ENCODE measurements at regions not wholly inside any gene's neighbourhood (a gene's known extent, or its start where the extent isn't known, plus 50 kb on each side); places are given as distances from the start of the nearest gene placed in this dataset.

GRCh38 chr2:236823963-236824362 lies 254.3 kb downstream of the ACKR3 start:
- Histone ChIP-seq H2BK15ac (replicated peaks; ENCODE audit: low read depth) (no peak overlapping the region), H3K4me3 (ENCODE audit: low read length) (no peak overlapping the region), H3K4ac (ENCODE audit: low read depth, low read length) (no peak overlapping the region), H3K56ac (ENCODE audit: low read length) (peak overlapping the region; percentile 54), H2BK5ac (ENCODE audit: low read length) (no peak overlapping the region), H3K27ac (ENCODE audit: low read depth, low read length) (no peak overlapping the region), H3K9ac (ENCODE audit: low read length) (no peak overlapping the region), H3K79me2 (ENCODE audit: control insufficient read depth, insufficient read depth, low read length) (no peaks in the 10 kb centered on the region), H4K8ac (ENCODE audit: low read depth, low read length) (no peak overlapping the region), H3K79me1 (ENCODE audit: low read length) (no peaks in the 10 kb centered on the region), H2AK5ac (ENCODE audit: low read length) (no peak overlapping the region), H2BK120ac (ENCODE audit: low read depth, low read length) (no peak overlapping the region), H3K27me3 (ENCODE audit: insufficient read depth, low read length, poor library complexity) (no peaks in the 10 kb centered on the region), H3K4me2 (ENCODE audit: low read length) (no peak overlapping the region), H3K4me1 (ENCODE audit: control insufficient read depth, low read depth, low read length) (peaks cover 10% of the 10 kb centered on the region), H3K23ac (ENCODE audit: low read length) (no peak overlapping the region), H3K18ac (ENCODE audit: low read length) (no peak overlapping the region), H4K5ac (ENCODE audit: low read length) (no peak overlapping the region), H3K36me3 (ENCODE audit: control insufficient read depth, insufficient read depth, low read length) (no peaks in the 10 kb centered on the region)
- WGBS (ENCODE audit: extremely low coverage, insufficient coverage, low lambda C conversion rate): no CpG with 5 or more reads among the region's 4 CpGs
- DNase-seq: peak; percentile 42

- H3K36me3 ChIP-seq (ENCODE audit: control insufficient read depth, insufficient read depth, low read length): no peaks in the 10 kb centered on the region
- no peak overlapping the region for H3K27ac ChIP-seq (ENCODE audit: low read depth, low read length)
- no peak overlapping the region for H4K8ac ChIP-seq (ENCODE audit: low read depth, low read length)
- no peaks in the 10 kb centered on the region for H3K79me1 ChIP-seq (ENCODE audit: low read length)
- no peak overlapping the region for H4K5ac ChIP-seq (ENCODE audit: low read length)
- H3K23ac ChIP-seq (ENCODE audit: low read length): no peak overlapping the region
- H2AK5ac ChIP-seq (ENCODE audit: low read length): peak overlapping the region; percentile 77
- no peak overlapping the region for H2BK120ac ChIP-seq (ENCODE audit: low read depth, low read length)
- H3K79me2 ChIP-seq (ENCODE audit: control insufficient read depth, insufficient read depth, low read length): no peaks in the 10 kb centered on the region
- no peak overlapping the region for H3K18ac ChIP-seq (ENCODE audit: low read length)
- H3K27me3 ChIP-seq (ENCODE audit: insufficient read depth, low read length, poor library complexity): no peaks in the 10 kb centered on the region
- H3K56ac ChIP-seq (ENCODE audit: low read length): peak overlapping the region; percentile 69
- no CpG with 5 or more reads among the region's 3 CpGs for WGBS (ENCODE audit: extremely low coverage, insufficient coverage, low lambda C conversion rate)
- H3K4me2 ChIP-seq (ENCODE audit: low read length): no peak overlapping the region
- H3K9ac ChIP-seq (ENCODE audit: low read length): no peak overlapping the region
- peaks cover 10% of the 10 kb centered on the region for H3K4me1 ChIP-seq (ENCODE audit: control insufficient read depth, low read depth, low read length)
- no peak overlapping the region for H3K4ac ChIP-seq (ENCODE audit: low read depth, low read length)
- no peak for DNase-seq
- no peak overlapping the region for H2BK15ac ChIP-seq (replicated peaks; ENCODE audit: low read depth)
- no peak overlapping the region for H3K4me3 ChIP-seq (ENCODE audit: low read length)
- H2BK5ac ChIP-seq (ENCODE audit: low read length): no peak overlapping the region
Observed at GRCh38 chr2:236824836-236825235, 255.2 kb downstream of the ACKR3 start.

- Histone ChIP-seq H3K4me3 (ENCODE audit: low read length) (no peak overlapping the region), H3K4me2 (ENCODE audit: low read length) (no peak overlapping the region), H2BK15ac (replicated peaks; ENCODE audit: low read depth) (no peak overlapping the region), H3K79me2 (ENCODE audit: control insufficient read depth, insufficient read depth, low read length) (no peaks in the 10 kb centered on the region), H3K27me3 (ENCODE audit: insufficient read depth, low read length, poor library complexity) (no peaks in the 10 kb centered on the region), H3K18ac (ENCODE audit: low read length) (peak overlapping the region; percentile 69), H3K4me1 (ENCODE audit: control insufficient read depth, low read depth, low read length) (peaks cover 10% of the 10 kb centered on the region), H4K5ac (ENCODE audit: low read length) (no peak overlapping the region), H3K9ac (ENCODE audit: low read length) (no peak overlapping the region), H3K79me1 (ENCODE audit: low read length) (no peaks in the 10 kb centered on the region), H3K27ac (ENCODE audit: low read depth, low read length) (no peak overlapping the region), H2BK5ac (ENCODE audit: low read length) (peak overlapping the region; percentile 73), H3K36me3 (ENCODE audit: control insufficient read depth, insufficient read depth, low read length) (no peaks in the 10 kb centered on the region), H4K8ac (ENCODE audit: low read depth, low read length) (no peak overlapping the region), H2BK120ac (ENCODE audit: low read depth, low read length) (no peak overlapping the region), H3K56ac (ENCODE audit: low read length) (peak overlapping the region; percentile 56), H3K4ac (ENCODE audit: low read depth, low read length) (no peak overlapping the region), H2AK5ac (ENCODE audit: low read length) (peak overlapping the region; percentile 82), H3K23ac (ENCODE audit: low read length) (no peak overlapping the region)
- WGBS (ENCODE audit: extremely low coverage, insufficient coverage, low lambda C conversion rate): no CpG with 5 or more reads among the region's 6 CpGs
- no peak for DNase-seq
Observed at GRCh38 chr2:236825989-236826510, 256.4 kb downstream of the ACKR3 start.

- Histone ChIP-seq H2AK5ac (ENCODE audit: low read length) (no peak overlapping the region), H3K23ac (ENCODE audit: low read length) (no peak overlapping the region), H3K18ac (ENCODE audit: low read length) (peak overlapping the region; percentile 25), H3K4ac (ENCODE audit: low read depth, low read length) (no peak overlapping the region), H3K56ac (ENCODE audit: low read length) (no peak overlapping the region), H3K27me3 (ENCODE audit: insufficient read depth, low read length, poor library complexity) (no peaks in the 10 kb centered on the region), H3K79me1 (ENCODE audit: low read length) (no peaks in the 10 kb centered on the region), H4K5ac (ENCODE audit: low read length) (no peak overlapping the region), H3K9ac (ENCODE audit: low read length) (no peak overlapping the region), H3K4me2 (ENCODE audit: low read length) (no peak overlapping the region), H2BK15ac (replicated peaks; ENCODE audit: low read depth) (no peak overlapping the region), H3K4me1 (ENCODE audit: control insufficient read depth, low read depth, low read length) (peaks cover 10% of the 10 kb centered on the region), H4K8ac (ENCODE audit: low read depth, low read length) (no peak overlapping the region), H3K4me3 (ENCODE audit: low read length) (no peak overlapping the region), H3K27ac (ENCODE audit: low read depth, low read length) (no peak overlapping the region), H2BK120ac (ENCODE audit: low read depth, low read length) (peak overlapping the region; percentile 30), H3K36me3 (ENCODE audit: control insufficient read depth, insufficient read depth, low read length) (no peaks in the 10 kb centered on the region), H3K79me2 (ENCODE audit: control insufficient read depth, insufficient read depth, low read length) (no peaks in the 10 kb centered on the region), H2BK5ac (ENCODE audit: low read length) (no peak overlapping the region)
- no peak for DNase-seq
- WGBS (ENCODE audit: extremely low coverage, insufficient coverage, low lambda C conversion rate): no CpG with 5 or more reads among the region's 6 CpGs
Observed at GRCh38 chr2:236826606-236827156, 257.1 kb downstream of the ACKR3 start.

GRCh38 chr2:236827997-236828396 lies 257.7 kb upstream of the COPS8 start:
- H3K27me3 ChIP-seq (ENCODE audit: insufficient read depth, low read length, poor library complexity): no peaks in the 10 kb centered on the region
- H3K4me3 ChIP-seq (ENCODE audit: low read length): no peak overlapping the region
- no peak overlapping the region for H2AK5ac ChIP-seq (ENCODE audit: low read length)
- H3K79me1 ChIP-seq (ENCODE audit: low read length): no peaks in the 10 kb centered on the region
- no peaks in the 10 kb centered on the region for H3K79me2 ChIP-seq (ENCODE audit: control insufficient read depth, insufficient read depth, low read length)
- no peak overlapping the region for H2BK120ac ChIP-seq (ENCODE audit: low read depth, low read length)
- no peaks in the 10 kb centered on the region for H3K36me3 ChIP-seq (ENCODE audit: control insufficient read depth, insufficient read depth, low read length)
- no peak overlapping the region for H2BK15ac ChIP-seq (replicated peaks; ENCODE audit: low read depth)
- no peak overlapping the region for H3K27ac ChIP-seq (ENCODE audit: low read depth, low read length)
- H4K5ac ChIP-seq (ENCODE audit: low read length): no peak overlapping the region
- no peak overlapping the region for H3K18ac ChIP-seq (ENCODE audit: low read length)
- no peak overlapping the region for H3K56ac ChIP-seq (ENCODE audit: low read length)
- H3K4me1 ChIP-seq (ENCODE audit: control insufficient read depth, low read depth, low read length): peaks cover 10% of the 10 kb centered on the region
- no peak overlapping the region for H3K4ac ChIP-seq (ENCODE audit: low read depth, low read length)
- H3K4me2 ChIP-seq (ENCODE audit: low read length): no peak overlapping the region
- H3K9ac ChIP-seq (ENCODE audit: low read length): no peak overlapping the region
- peak; percentile 78 for DNase-seq
- H3K23ac ChIP-seq (ENCODE audit: low read length): no peak overlapping the region
- H2BK5ac ChIP-seq (ENCODE audit: low read length): peak overlapping the region; percentile 34
- H4K8ac ChIP-seq (ENCODE audit: low read depth, low read length): no peak overlapping the region
- no CpG with 5 or more reads among the region's 3 CpGs for WGBS (ENCODE audit: extremely low coverage, insufficient coverage, low lambda C conversion rate)

GRCh38 chr2:236828820-236829219 lies 256.9 kb upstream of the COPS8 start:
- no CpG with 5 or more reads among the region's 2 CpGs for WGBS (ENCODE audit: extremely low coverage, insufficient coverage, low lambda C conversion rate)
- no peak overlapping the region for H2BK5ac ChIP-seq (ENCODE audit: low read length)
- H3K4ac ChIP-seq (ENCODE audit: low read depth, low read length): no peak overlapping the region
- H3K4me3 ChIP-seq (ENCODE audit: low read length): no peak overlapping the region
- H3K4me2 ChIP-seq (ENCODE audit: low read length): no peak overlapping the region
- H2BK120ac ChIP-seq (ENCODE audit: low read depth, low read length): no peak overlapping the region
- H3K79me2 ChIP-seq (ENCODE audit: control insufficient read depth, insufficient read depth, low read length): no peaks in the 10 kb centered on the region
- H3K56ac ChIP-seq (ENCODE audit: low read length): no peak overlapping the region
- H3K23ac ChIP-seq (ENCODE audit: low read length): no peak overlapping the region
- no peak overlapping the region for H2BK15ac ChIP-seq (replicated peaks; ENCODE audit: low read depth)
- H3K36me3 ChIP-seq (ENCODE audit: control insufficient read depth, insufficient read depth, low read length): no peaks in the 10 kb centered on the region
- no peaks in the 10 kb centered on the region for H3K27me3 ChIP-seq (ENCODE audit: insufficient read depth, low read length, poor library complexity)
- H3K27ac ChIP-seq (ENCODE audit: low read depth, low read length): no peak overlapping the region
- no peak overlapping the region for H4K5ac ChIP-seq (ENCODE audit: low read length)
- H4K8ac ChIP-seq (ENCODE audit: low read depth, low read length): no peak overlapping the region
- H3K79me1 ChIP-seq (ENCODE audit: low read length): no peaks in the 10 kb centered on the region
- no peak for DNase-seq
- H3K4me1 ChIP-seq (ENCODE audit: control insufficient read depth, low read depth, low read length): peaks cover 7% of the 10 kb centered on the region
- H2AK5ac ChIP-seq (ENCODE audit: low read length): peak overlapping the region; percentile 81
- no peak overlapping the region for H3K9ac ChIP-seq (ENCODE audit: low read length)
- no peak overlapping the region for H3K18ac ChIP-seq (ENCODE audit: low read length)

Measured in mesendoderm (in vitro differentiated cells).